Body of pancreas (tissue), 4 donors: ENCODE measurements at regions not wholly inside any gene's neighbourhood (a gene's known extent, or its start where the extent isn't known, plus 50 kb on each side); places are given as distances from the start of the nearest gene placed in this dataset.

Experiments
- ATAC-seq: fragments of 150-250 bp; one replicate; pipeline ENCODE4 v1.9.1; 2016
- DNase-seq, 4 donors: peaks; one replicate each; pipeline ENCODE4 v3.0.0-alpha.2; 2019
- H3K27ac ChIP-seq, 4 donors: fragments of 200-600 bp; sonication (generic); 1 replicate in 3 of 4; 2 replicates in 1 of 4; pipeline versions ENCODE4 v1.5.1 to v1.6.1; 2016 to 2019; ENCODE audit warnings: mild to moderate bottlenecking in 1 of 4, mixed read lengths in 1 of 4, moderate library complexity in 1 of 4
- H3K27me3 ChIP-seq, 2 donors: fragments of 200-600 bp; sonication (generic); one replicate each; pipeline ENCODE4 v1.6.0; 2016; ENCODE audit warnings: mild to moderate bottlenecking in 1 of 2
- H3K36me3 ChIP-seq, 2 donors: fragments of 200-600 bp; sonication (generic); replicated peaks in 1 of 2; 2 replicates each; pipeline ENCODE4 v1.5.1; 2016; ENCODE audit warnings: low read depth in 2 of 2; ENCODE audit not compliant: insufficient read depth in 1 of 2
- H3K4me1 ChIP-seq: fragments of 200-600 bp; sonication (generic); one replicate; pipeline ENCODE4 v1.6.0; 2016
- H3K4me3 ChIP-seq, 2 donors: fragments of 200-600 bp; sonication (generic); 1 replicate in 1 of 2; 2 replicates in 1 of 2; pipeline ENCODE4 v1.5.1; 2016 to 2019
- H3K9me3 ChIP-seq, 3 donors: fragments of 200-600 bp; sonication (generic); 1 replicate in 2 of 3; 2 replicates in 1 of 3; pipeline ENCODE4 v1.5.1; 2016
- CTCF ChIP-seq, 7 experiments: fragments of 450-650 bp in 4 of 7; fragments of 200-600 bp in 3 of 7; sonication (generic) in 3 of 7; IDR thresholded peaks; one replicate each; pipeline ENCODE4 v1.5.1; 2016 to 2019; ENCODE audit warnings: antibody characterized with exemption in 7 of 7
- POLR2A ChIP-seq, 3 donors: fragments of 450-650 bp; IDR thresholded peaks; one replicate each; pipeline ENCODE4 v1.6.1; 2016; ENCODE audit warnings: antibody characterized with exemption in 3 of 3, mild to moderate bottlenecking in 2 of 3
- WGBS, 2 donors: methylation state at CpG; one replicate each; pipeline ENCODE4 v1.1.5; 2017; 5-methylcytosine and 5-hydroxymethylcytosine counted together
- intact Hi-C: fragments of 100-400 bp; cut with DNase I; formaldehyde crosslinking; loops from one replicate; pipeline ENCODE4 v1.15.1; 2023

GRCh38 chr5:121151534-121151933 lies 687.4 kb downstream of the PRR16 start:
- no peak for ATAC-seq
- Histone ChIP-seq H3K27ac (no peak overlapping the region), H3K4me1 (no peaks in the 10 kb centered on the region), H3K4me3 (no peak overlapping the region), H3K36me3 (no peaks in the 10 kb centered on the region), H3K27me3 (no peaks in the 10 kb centered on the region), H3K9me3 (no peaks in the 10 kb centered on the region)
- DNase-seq, result no peak
- no peak for TF ChIP-seq CTCF (IDR thresholded peaks at IDR 0.05)
- TF ChIP-seq POLR2A (IDR thresholded peaks at IDR 0.05), result no peak
- 61 to 68% methylated on average over 2 of the region's 2 CpGs for WGBS, 2 donors
- intact Hi-C loops, result no loop called here

- Histone ChIP-seq H3K36me3 (no peaks in the 10 kb centered on the region), H3K4me1 (no peaks in the 10 kb centered on the region), H3K27me3 (no peaks in the 10 kb centered on the region), H3K9me3 (no peaks in the 10 kb centered on the region), H3K27ac (no peak overlapping the region), H3K4me3 (no peak overlapping the region)
- ATAC-seq (no peak), DNase-seq (no peak)
- no peak for TF ChIP-seq POLR2A (IDR thresholded peaks at IDR 0.05)
- TF ChIP-seq CTCF (IDR thresholded peaks at IDR 0.05), result no peak
- intact Hi-C loops, result no loop called here
These were observed 688.3 kb downstream of the PRR16 start for GRCh38 chr5:121152411-121152810.

- Histone ChIP-seq H3K36me3 (no peaks in the 10 kb centered on the region), H3K4me1 (no peaks in the 10 kb centered on the region), H3K27ac (no peak overlapping the region), H3K4me3 (no peak overlapping the region), H3K9me3 (no peaks in the 10 kb centered on the region), H3K27me3 (no peaks in the 10 kb centered on the region)
- no peak for ATAC-seq
- WGBS, 2 donors, result 58% methylated on average over 1 of the region's 1 CpG
- no peak for DNase-seq
- TF ChIP-seq POLR2A (IDR thresholded peaks at IDR 0.05), result no peak
- no peak for TF ChIP-seq CTCF (IDR thresholded peaks at IDR 0.05)
- intact Hi-C loops, result no loop called here
These were observed 692.5 kb downstream of the PRR16 start for GRCh38 chr5:121156565-121156964.

DNA sequence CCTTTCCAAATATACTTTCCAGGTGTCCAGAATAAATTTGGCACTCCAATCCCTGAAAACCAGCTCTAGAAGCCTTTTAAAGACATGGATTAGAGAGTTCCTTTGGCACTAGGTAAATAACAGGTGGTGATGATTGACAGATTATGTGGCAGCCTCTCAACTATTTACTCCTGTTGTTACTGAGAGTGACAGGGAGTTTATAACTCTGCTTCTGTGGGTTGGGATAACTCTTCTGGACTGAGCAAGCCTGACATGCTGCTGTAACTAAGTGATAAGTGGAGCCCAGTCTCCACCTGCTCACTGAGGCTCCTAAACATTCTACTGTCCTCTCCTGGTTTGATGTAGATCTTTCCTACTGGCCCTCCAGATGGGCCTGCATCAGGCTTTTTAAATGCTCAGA lies 693.2 kb upstream of the FTMT start:
- no peak for TF ChIP-seq POLR2A (IDR thresholded peaks at IDR 0.05)
- TF ChIP-seq CTCF (IDR thresholded peaks at IDR 0.05), result no peak
- ATAC-seq (no peak), DNase-seq (no peak)
- Histone ChIP-seq H3K27me3 (no peaks in the 10 kb centered on the region), H3K4me1 (no peaks in the 10 kb centered on the region), H3K36me3 (no peaks in the 10 kb centered on the region), H3K4me3 (no peak overlapping the region), H3K9me3 (no peaks in the 10 kb centered on the region), H3K27ac (no peak overlapping the region)
- intact Hi-C loops, result no loop called here

- Histone ChIP-seq H3K36me3 (no peaks in the 10 kb centered on the region), H3K27ac (no peak overlapping the region), H3K4me1 (no peaks in the 10 kb centered on the region), H3K9me3 (no peaks in the 10 kb centered on the region), H3K27me3 (no peaks in the 10 kb centered on the region), H3K4me3 (no peak overlapping the region)
- DNase-seq, result no peak
- ATAC-seq, result no peak
- TF ChIP-seq POLR2A (IDR thresholded peaks at IDR 0.05), result no peak
- no peak for TF ChIP-seq CTCF (IDR thresholded peaks at IDR 0.05)
- intact Hi-C loops, result no loop called here
- WGBS, 2 donors, result 53 to 68% methylated on average over 1 of the region's 1 CpG
These were observed 691.1 kb upstream of the FTMT start for GRCh38 chr5:121160591-121160990.
